ENCODE measurements at regions not wholly inside any gene's neighbourhood (a gene's known extent, or its start where the extent isn't known, plus 50 kb on each side); places are given as distances from the start of the nearest gene placed in this dataset.

GRCh38 chr9:30243467-30243866 is 2141.0 kb upstream of the ACO1 start:
- no peak for TF ChIP-seq CTCF (IDR thresholded peaks at IDR 0.05)
- no peak for TF ChIP-seq POLR2A (IDR thresholded peaks at IDR 0.05)

All from lower leg skin (tissue), 3 donors.